ENCODE measurements at regions not wholly inside any gene's neighbourhood (a gene's known extent, or its start where the extent isn't known, plus 50 kb on each side); places are given as distances from the start of the nearest gene placed in this dataset.

DNA sequence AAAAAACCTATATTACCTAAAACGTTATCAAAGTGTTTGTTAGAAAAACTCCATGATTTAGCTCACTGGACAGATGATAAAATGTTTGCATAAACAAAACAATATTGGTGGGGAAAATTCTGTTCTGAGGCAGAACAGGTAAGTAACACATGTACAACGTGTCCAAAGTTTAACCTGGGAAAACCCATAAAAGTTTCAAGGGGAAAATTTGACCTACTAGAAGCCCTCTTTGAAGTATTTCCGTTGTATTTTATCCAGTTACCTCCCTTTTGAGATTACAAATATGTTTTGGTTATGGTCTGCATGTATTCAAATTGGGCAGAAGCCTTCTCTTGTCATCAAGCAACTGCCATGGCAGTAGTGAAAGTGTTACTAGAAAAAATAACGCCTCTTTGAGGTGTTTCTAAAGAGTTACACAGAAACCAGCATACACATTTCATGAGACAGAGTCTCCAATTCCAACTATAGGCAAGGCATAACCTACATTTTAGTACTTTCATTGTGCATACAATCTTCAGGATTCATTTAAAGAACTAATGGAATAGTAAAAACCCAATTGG, 58.0 kb upstream of the PDC start:
- no peak overlapping the region for H3K27ac ChIP-seq
- no peaks in the 10 kb centered on the region for H3K4me1 ChIP-seq
- no peak for DNase-seq
- TF ChIP-seq, protein P1, sequence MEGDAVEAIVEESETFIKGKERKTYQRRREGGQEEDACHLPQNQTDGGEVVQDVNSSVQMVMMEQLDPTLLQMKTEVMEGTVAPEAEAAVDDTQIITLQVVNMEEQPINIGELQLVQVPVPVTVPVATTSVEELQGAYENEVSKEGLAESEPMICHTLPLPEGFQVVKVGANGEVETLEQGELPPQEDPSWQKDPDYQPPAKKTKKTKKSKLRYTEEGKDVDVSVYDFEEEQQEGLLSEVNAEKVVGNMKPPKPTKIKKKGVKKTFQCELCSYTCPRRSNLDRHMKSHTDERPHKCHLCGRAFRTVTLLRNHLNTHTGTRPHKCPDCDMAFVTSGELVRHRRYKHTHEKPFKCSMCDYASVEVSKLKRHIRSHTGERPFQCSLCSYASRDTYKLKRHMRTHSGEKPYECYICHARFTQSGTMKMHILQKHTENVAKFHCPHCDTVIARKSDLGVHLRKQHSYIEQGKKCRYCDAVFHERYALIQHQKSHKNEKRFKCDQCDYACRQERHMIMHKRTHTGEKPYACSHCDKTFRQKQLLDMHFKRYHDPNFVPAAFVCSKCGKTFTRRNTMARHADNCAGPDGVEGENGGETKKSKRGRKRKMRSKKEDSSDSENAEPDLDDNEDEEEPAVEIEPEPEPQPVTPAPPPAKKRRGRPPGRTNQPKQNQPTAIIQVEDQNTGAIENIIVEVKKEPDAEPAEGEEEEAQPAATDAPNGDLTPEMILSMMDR (IDR thresholded peaks at IDR 0.05): no peak
- no peak for TF ChIP-seq POLR2A (IDR thresholded peaks at IDR 0.05)
- H3K9me3 ChIP-seq: peaks cover 0 to 7% (median 3%) of the 10 kb centered on the region in 4 donors
- H3K27me3 ChIP-seq: no peaks in the 10 kb centered on the region
- no peaks in the 10 kb centered on the region for H3K36me3 ChIP-seq
- no peak overlapping the region for H3K4me3 ChIP-seq

DNA sequence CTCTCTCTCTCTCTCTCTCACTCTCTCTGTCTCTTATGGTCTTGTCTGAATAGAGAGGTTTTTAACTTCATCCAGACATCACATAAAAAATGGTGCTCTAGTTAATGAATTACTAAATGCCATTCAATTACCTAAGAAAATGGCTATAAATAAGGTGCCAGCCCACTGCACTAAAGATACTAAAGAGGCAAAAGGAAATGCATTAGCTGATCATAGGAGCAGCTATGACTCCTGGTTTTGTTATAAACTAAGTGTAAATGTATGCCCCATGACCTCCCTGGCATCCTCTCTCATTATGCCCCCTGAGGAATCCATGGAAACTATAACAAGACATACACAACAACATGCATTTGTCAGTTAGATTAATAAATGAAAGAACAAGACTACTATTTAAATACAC, 57.5 kb upstream of the PDC start:
- Histone ChIP-seq H3K4me1 (no peaks in the 10 kb centered on the region), H3K27ac (no peak overlapping the region), H3K36me3 (no peaks in the 10 kb centered on the region), H3K9me3 (peaks cover 0 to 2% (median under 1%) of the 10 kb centered on the region in 4 donors), H3K27me3 (no peaks in the 10 kb centered on the region), H3K4me3 (no peak overlapping the region)
- TF ChIP-seq, protein P1 (IDR thresholded peaks at IDR 0.05): no peak
- TF ChIP-seq POLR2A (IDR thresholded peaks at IDR 0.05): no peak
- DNase-seq: no peak

DNA sequence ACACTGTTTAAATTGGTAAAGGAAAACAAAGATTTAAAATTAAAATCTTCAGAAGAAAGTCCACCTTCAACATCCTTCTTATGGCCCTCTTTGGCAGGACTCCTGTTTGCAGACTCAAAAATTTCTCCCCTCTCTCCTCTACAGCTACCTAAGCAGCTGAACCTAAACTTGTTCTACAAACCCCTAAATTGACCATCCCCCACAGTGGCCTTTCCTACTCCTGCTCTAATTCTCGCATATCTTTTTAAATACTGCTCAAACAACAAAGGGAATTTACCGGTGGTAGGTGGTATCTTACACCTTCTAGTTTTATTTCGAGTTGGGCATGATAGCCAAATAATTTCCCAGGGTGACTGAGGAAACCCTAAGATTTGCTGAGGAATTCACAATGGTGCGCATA, 53.5 kb upstream of the PDC start:
- no peaks in the 10 kb centered on the region for H3K4me1 ChIP-seq

DNA sequence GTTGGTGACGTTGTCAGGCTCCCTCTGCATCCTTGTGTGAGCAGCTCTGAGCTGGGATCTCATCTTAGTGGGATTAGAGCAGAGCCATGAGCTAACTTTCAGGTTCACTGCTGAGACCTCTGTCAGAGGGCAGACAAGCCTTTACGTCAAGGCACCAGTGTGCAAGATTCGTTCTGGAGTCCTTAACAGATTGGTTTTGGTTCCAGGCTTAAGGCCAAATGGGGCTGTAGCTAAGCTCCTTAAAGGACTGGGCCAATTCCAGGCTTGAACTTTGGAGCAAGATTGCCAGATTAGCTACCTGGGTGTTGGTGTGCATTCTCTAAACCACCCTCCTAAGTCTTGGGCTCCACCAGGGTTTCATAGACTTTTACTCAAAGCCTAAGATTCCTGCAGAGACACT, 52.6 kb upstream of the PDC start:
- H3K4me3 ChIP-seq: no peak overlapping the region
- no peak for DNase-seq
- no peaks in the 10 kb centered on the region for H3K4me1 ChIP-seq
- H3K36me3 ChIP-seq: no peaks in the 10 kb centered on the region
- no peaks in the 10 kb centered on the region for H3K27me3 ChIP-seq
- no peaks in the 10 kb centered on the region for H3K9me3 ChIP-seq
- no peak for TF ChIP-seq POLR2A (IDR thresholded peaks at IDR 0.05)
- TF ChIP-seq, protein P1 (IDR thresholded peaks at IDR 0.05): no peak
- H3K27ac ChIP-seq: no peak overlapping the region

More for the DNA sequence above, 53.5 kb upstream of the PDC start:
- Histone ChIP-seq H3K27ac (no peak overlapping the region), H3K36me3 (no peaks in the 10 kb centered on the region), H3K9me3 (no peaks in the 10 kb centered on the region), H3K4me3 (no peak overlapping the region), H3K27me3 (no peaks in the 10 kb centered on the region)
- TF ChIP-seq POLR2A (IDR thresholded peaks at IDR 0.05): no peak
- TF ChIP-seq, protein P1 (IDR thresholded peaks at IDR 0.05): no peak
- DNase-seq: no peak

DNA sequence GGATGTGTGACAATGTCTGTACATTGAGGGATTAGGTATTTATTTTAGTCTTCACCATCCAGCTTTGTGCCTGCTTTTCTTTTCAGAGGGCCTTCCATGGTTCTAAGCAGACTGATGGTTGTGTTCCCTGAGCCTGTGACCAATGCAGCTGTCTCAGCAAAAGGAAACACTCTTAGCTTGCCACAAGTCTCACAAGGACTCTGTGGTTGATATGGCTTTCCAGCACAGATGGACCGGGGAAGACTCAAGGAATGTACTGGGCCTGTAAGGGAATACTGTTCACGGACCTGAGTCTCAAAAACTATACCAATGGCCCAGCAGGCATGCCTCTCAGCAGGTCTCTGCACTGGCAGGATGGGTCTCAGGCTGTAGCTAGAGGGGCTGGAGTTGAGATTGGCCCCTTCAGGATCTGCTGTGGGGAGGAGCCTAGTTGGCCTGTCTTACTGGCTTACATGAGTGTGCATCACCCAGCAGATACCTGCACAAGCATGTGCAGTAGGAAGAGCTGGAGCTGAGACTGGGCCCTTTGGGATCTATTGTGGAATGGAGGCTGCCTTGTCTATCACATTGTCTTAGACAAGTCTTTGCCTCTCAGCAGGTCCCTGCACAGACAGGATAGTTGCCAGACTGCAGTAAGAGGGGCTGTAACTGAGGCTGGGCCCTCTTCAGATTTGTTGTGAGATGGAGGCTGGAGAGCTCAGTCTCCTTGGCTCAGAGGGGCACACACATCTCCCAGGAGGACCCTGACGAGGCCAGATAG, 52.0 kb upstream of the PDC start:
- Histone ChIP-seq H3K4me3 (no peak overlapping the region), H3K27me3 (no peaks in the 10 kb centered on the region), H3K4me1 (no peaks in the 10 kb centered on the region), H3K9me3 (no peaks in the 10 kb centered on the region), H3K36me3 (no peaks in the 10 kb centered on the region), H3K27ac (no peak overlapping the region)
- TF ChIP-seq, protein P1 (IDR thresholded peaks at IDR 0.05): no peak
- TF ChIP-seq POLR2A (IDR thresholded peaks at IDR 0.05): no peak
- DNase-seq: no peak
